Caco-2 (cell line): ENCODE measurements at regions not wholly inside any gene's neighbourhood (a gene's known extent, or its start where the extent isn't known, plus 50 kb on each side); places are given as distances from the start of the nearest gene placed in this dataset.

Experiments used
- BruUV-seq: library from RNA; stranded (reverse); fragments of 400-500 nt; replicated peaks from 2 replicates; lab custom pipeline; 2021; lab: Mats Ljungman, UMichigan
- CTCF ChIA-PET: fragments of 300-600 bp; sonication (Branson Sonifier 250); formaldehyde crosslinking; loops from one replicate; lab custom pipeline; 2022; ENCODE audit warnings: antibody characterized with exemption; lab: Charles Lee
- POLR2A ChIA-PET: fragments of 300-600 bp; sonication (Branson Sonifier 250); formaldehyde crosslinking; loops from one replicate; lab custom pipeline; 2022; ENCODE audit warnings: antibody characterized with exemption; lab: Charles Lee
- DNase-seq, 2 experiments: peaks; one replicate each; pipeline versions ENCODE4 v3.0.0 to v3.0.0-alpha.2; 2020 to 2022
- H3K27me3 ChIP-seq: replicated peaks from 2 replicates; pipeline ENCODE4 v1.6.0; 2011; ENCODE audit warnings: low read length; ENCODE audit not compliant: control insufficient read depth, insufficient read depth
- H3K36me3 ChIP-seq: 2 replicates; pipeline ENCODE4 v1.5.1; 2011; ENCODE audit warnings: low read length; ENCODE audit not compliant: control insufficient read depth, insufficient read depth
- H3K4me1 ChIP-seq: fragments of 250-450 bp; sonication (Bioruptor Pico); 2 replicates; pipeline ENCODE4 v1.5.1; 2020; ENCODE audit warnings: mild to moderate bottlenecking
- H3K4me3 ChIP-seq: 2 replicates; pipeline ENCODE4 v1.5.1; 2011; ENCODE audit warnings: low read depth, mild to moderate bottlenecking, control low read depth, low read length
- H3K9me3 ChIP-seq: fragments of 250-450 bp; sonication (Bioruptor Pico); 2 replicates; pipeline ENCODE4 v1.5.1; 2020; ENCODE audit warnings: mild to moderate bottlenecking, moderate library complexity
- H3K27ac Mint-ChIP-seq: one replicate; pipeline ENCODE4 v1.8.0; 2022; ENCODE audit warnings: mixed read lengths; ENCODE audit not compliant: unreplicated experiment
- H3K27me3 Mint-ChIP-seq: one replicate; pipeline ENCODE4 v1.8.0; 2022; ENCODE audit warnings: mixed read lengths; ENCODE audit not compliant: insufficient read depth, unreplicated experiment
- H3K36me3 Mint-ChIP-seq: one replicate; pipeline ENCODE4 v1.8.0; 2022; ENCODE audit warnings: mild to moderate bottlenecking, mixed read lengths; ENCODE audit not compliant: insufficient read depth, unreplicated experiment
- H3K4me1 Mint-ChIP-seq: one replicate; pipeline ENCODE4 v1.8.0; 2022; ENCODE audit warnings: low read depth, mixed read lengths; ENCODE audit not compliant: unreplicated experiment
- H3K4me3 Mint-ChIP-seq: one replicate; pipeline ENCODE4 v1.8.0; 2022; ENCODE audit warnings: mild to moderate bottlenecking, moderate library complexity, mixed read lengths; ENCODE audit not compliant: unreplicated experiment
- H3K9me3 Mint-ChIP-seq: one replicate; pipeline ENCODE4 v1.8.0; 2022; ENCODE audit warnings: mixed read lengths; ENCODE audit not compliant: unreplicated experiment
- intact Hi-C: fragments of 100-400 bp; cut with micrococcal nuclease; formaldehyde crosslinking; loops from one replicate; pipeline ENCODE4 v1.10.0; 2022; ENCODE audit not compliant: unreplicated experiment
- TF ChIP-seq, protein P1 (sequence below), 2 experiments: fragments of 200-600 bp in 1 of 2; IDR thresholded peaks; 1 replicate in 1 of 2; 2 replicates in 1 of 2; pipeline versions ENCODE4 v1.5.1 to v1.8.0; 2011 to 2022; ENCODE audit warnings: antibody characterized with exemption in 1 of 2, control low read depth in 1 of 2, inconsistent platforms in 1 of 2, low read depth in 1 of 2, low read length in 1 of 2, mild to moderate bottlenecking in 1 of 2, moderate library complexity in 1 of 2; ENCODE audit not compliant: insufficient read depth in 1 of 2, severe bottlenecking in 1 of 2, unreplicated experiment in 1 of 2

- no peak for DNase-seq
- Histone ChIP-seq H3K27me3 (no peaks in the 10 kb centered on the region), H3K9me3 (no peaks in the 10 kb centered on the region), H3K36me3 (no peaks in the 10 kb centered on the region), H3K4me3 (no peak overlapping the region), H3K4me1 (no peaks in the 10 kb centered on the region)
- TF ChIP-seq, protein P1, sequence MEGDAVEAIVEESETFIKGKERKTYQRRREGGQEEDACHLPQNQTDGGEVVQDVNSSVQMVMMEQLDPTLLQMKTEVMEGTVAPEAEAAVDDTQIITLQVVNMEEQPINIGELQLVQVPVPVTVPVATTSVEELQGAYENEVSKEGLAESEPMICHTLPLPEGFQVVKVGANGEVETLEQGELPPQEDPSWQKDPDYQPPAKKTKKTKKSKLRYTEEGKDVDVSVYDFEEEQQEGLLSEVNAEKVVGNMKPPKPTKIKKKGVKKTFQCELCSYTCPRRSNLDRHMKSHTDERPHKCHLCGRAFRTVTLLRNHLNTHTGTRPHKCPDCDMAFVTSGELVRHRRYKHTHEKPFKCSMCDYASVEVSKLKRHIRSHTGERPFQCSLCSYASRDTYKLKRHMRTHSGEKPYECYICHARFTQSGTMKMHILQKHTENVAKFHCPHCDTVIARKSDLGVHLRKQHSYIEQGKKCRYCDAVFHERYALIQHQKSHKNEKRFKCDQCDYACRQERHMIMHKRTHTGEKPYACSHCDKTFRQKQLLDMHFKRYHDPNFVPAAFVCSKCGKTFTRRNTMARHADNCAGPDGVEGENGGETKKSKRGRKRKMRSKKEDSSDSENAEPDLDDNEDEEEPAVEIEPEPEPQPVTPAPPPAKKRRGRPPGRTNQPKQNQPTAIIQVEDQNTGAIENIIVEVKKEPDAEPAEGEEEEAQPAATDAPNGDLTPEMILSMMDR (IDR thresholded peaks at IDR 0.05; ENCODE audit: insufficient read depth in 1 of 2, low read depth in 1 of 2, low read length in 1 of 2, severe bottlenecking in 1 of 2, unreplicated experiment in 1 of 2) = no peak
- no TSS peak for BruUV-seq
- H3K36me3 Mint-ChIP-seq = no peaks in the 10 kb centered on the region
- H3K4me3 Mint-ChIP-seq = no peak overlapping the region
- H3K4me1 Mint-ChIP-seq = no peaks in the 10 kb centered on the region
- no peaks in the 10 kb centered on the region for H3K9me3 Mint-ChIP-seq
- intact Hi-C loops = no loop called here
- CTCF ChIA-PET = no interaction called here
- no peak overlapping the region for H3K27ac Mint-ChIP-seq
- POLR2A ChIA-PET = no interaction called here
- no peaks in the 10 kb centered on the region for H3K27me3 Mint-ChIP-seq
These were observed 521.4 kb downstream of the PRR16 start for GRCh38 chr5:120985526-120985925.

GRCh38 chr5:120988491-120988890, 524.4 kb downstream of the PRR16 start:
- BruUV-seq = no TSS peak
- Mint-ChIP-seq H3K36me3 (no peaks in the 10 kb centered on the region), H3K4me3 (no peak overlapping the region), H3K27ac (no peak overlapping the region), H3K27me3 (no peaks in the 10 kb centered on the region), H3K4me1 (no peaks in the 10 kb centered on the region), H3K9me3 (no peaks in the 10 kb centered on the region)
- Histone ChIP-seq H3K27me3 (no peaks in the 10 kb centered on the region), H3K4me3 (no peak overlapping the region), H3K9me3 (no peaks in the 10 kb centered on the region), H3K4me1 (no peaks in the 10 kb centered on the region), H3K36me3 (no peaks in the 10 kb centered on the region)
- ChIA-PET CTCF (no interaction called here), POLR2A (no interaction called here)
- no peak for DNase-seq
- intact Hi-C loops = no loop called here
- TF ChIP-seq, protein P1 (IDR thresholded peaks at IDR 0.05; ENCODE audit: insufficient read depth in 1 of 2, low read depth in 1 of 2, low read length in 1 of 2, severe bottlenecking in 1 of 2, unreplicated experiment in 1 of 2) = no peak

DNA sequence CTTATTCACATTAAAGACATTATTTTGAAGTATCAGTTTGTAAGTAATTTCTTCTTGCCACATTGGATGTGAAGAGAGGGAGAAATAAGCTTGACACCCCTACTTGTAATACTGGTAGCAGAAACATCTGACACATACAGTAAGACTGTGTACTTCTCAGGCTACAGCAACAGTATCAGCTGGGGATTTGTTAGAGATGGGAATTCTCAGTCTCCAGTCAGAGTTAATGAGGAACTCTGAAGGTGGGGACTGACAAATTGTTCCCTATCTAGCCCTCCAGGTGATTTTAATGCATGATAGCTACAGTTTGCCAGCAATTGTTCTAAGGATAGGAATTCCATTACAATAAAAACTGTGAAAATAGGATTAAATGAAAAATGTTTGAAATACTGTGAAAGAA, 524.8 kb downstream of the PRR16 start:
- H3K27me3 Mint-ChIP-seq = no peaks in the 10 kb centered on the region
- ChIA-PET POLR2A (no interaction called here), CTCF (no interaction called here)
- Histone ChIP-seq H3K9me3 (no peaks in the 10 kb centered on the region), H3K36me3 (no peaks in the 10 kb centered on the region), H3K4me3 (no peak overlapping the region), H3K4me1 (no peaks in the 10 kb centered on the region), H3K27me3 (no peaks in the 10 kb centered on the region)
- no peaks in the 10 kb centered on the region for H3K36me3 Mint-ChIP-seq
- intact Hi-C loops = no loop called here
- no peaks in the 10 kb centered on the region for H3K9me3 Mint-ChIP-seq
- TF ChIP-seq, protein P1 (IDR thresholded peaks at IDR 0.05; ENCODE audit: insufficient read depth in 1 of 2, low read depth in 1 of 2, low read length in 1 of 2, severe bottlenecking in 1 of 2, unreplicated experiment in 1 of 2) = no peak
- no peak for DNase-seq
- H3K4me1 Mint-ChIP-seq = no peaks in the 10 kb centered on the region
- BruUV-seq = no TSS peak
- no peak overlapping the region for H3K27ac Mint-ChIP-seq
- H3K4me3 Mint-ChIP-seq = no peak overlapping the region
